GM21576 (cell line): ENCODE measurements at regions not wholly inside any gene's neighbourhood (a gene's known extent, or its start where the extent isn't known, plus 50 kb on each side); places are given as distances from the start of the nearest gene placed in this dataset.

Experiments used
- ATAC-seq: cut with Tn5 transposase; IDR thresholded peaks from one replicate; pipeline ENCODE4 v1.9.1; 2021; ENCODE audit warnings: mild to moderate bottlenecking, moderate library complexity; ENCODE audit not compliant: unreplicated experiment

DNA sequence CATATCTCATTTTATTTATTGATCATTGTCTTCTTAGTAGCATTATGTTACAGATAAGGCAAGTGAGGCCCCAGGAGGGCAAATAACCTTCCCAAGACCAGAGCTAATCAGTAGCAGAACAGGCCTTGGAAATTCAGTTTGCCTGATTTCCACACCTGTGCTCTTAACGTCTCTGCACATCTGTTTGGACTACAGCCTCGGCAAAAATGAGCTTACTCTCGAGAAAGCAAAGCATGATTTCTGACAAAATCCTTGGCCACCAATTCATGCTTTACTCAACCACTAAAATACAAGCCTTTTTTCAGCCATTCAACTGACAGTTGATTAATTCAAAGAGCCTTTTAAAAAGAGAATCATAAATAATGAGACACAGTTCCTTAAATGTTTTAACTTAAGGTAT lies 309.3 kb upstream of the HTR2A start:
- no peak for ATAC-seq

DNA sequence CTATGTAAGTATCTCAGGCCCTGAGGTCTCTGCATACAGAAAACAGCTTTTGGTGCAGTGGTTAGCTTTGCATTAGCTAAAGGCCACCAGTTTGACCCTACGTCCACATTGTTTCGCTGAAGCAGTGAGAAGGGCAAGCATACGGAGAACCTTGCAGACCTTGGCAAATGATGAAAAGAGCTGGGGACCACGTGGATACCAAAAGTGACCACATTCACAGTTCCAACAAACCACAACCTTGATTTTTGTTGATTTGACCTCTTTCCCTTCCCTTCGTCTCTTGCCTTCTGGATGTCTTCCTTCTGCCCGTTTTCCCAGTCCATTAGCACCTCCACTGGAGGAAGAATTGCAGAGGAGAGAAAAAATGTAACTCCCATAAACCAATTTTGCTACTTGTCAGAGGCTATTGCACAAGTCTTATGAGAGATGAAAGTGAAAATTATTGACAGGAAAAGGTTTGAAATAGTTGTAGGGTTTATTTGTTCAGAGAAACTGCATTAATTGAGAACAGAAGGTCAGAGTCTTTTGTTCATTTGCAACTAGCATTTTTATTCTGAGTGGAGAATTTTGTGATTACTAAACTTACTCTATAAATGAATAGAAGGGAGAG lies 293.9 kb upstream of the HTR2A start:
- ATAC-seq, result no peak

DNA sequence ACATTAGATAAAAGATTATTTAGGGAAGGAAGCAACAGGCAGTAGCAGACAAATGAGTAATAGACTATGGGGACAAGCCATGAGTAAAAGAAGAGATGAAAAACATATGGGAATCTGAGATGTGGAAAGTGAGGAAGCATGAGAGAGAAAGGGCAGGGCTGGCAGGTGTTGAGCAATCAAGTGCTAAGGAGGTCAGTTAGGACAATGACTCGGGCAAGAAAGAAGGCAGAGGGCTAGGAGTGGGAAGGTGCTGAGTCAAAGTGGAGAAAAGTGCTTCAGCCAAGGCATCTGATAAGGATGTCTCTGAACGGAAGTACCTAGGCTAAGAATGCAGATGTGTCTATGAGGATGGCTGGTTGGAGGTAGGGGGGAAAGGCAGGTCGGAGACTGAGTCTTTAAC lies 291.9 kb upstream of the HTR2A start:
- ATAC-seq, result no peak

DNA sequence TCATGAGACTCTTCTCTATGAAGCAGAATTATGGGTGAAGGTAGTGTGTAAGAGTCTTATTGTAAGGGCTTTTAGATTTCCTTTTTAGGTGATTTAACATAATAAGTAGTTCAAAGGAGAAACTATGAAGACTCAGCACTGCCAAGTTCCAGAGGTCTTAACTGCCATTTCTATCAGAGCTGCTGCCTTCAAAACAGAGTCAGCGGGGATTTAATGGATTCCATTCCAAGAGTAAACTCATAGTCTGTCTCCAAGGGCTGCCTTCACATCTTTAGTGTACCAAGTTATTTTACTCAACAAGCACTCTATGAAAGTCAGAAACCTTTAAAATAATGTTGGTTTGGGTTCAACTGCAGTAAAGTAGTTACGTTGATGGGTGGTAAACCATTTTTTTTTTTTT lies 289.6 kb upstream of the HTR2A start:
- ATAC-seq, result no peak

DNA sequence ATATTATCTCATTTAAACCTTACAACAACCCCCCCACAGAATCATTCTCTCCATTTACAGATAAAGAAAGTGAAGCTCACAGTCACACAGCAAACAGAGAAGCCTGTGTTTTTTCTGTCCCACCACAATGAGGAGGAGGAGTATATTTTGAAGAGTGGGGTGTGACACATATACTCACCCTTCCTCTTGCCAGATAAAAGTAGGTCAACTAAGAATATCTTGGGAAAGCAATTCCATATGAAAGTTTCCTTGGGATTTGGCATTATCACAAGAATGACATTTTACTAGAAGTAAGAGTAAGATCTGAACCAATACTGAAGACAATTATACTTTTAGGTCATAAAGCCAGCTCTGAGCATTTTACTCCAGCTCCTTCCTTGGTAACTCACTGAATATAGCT lies 287.5 kb upstream of the HTR2A start:
- no peak for ATAC-seq

DNA sequence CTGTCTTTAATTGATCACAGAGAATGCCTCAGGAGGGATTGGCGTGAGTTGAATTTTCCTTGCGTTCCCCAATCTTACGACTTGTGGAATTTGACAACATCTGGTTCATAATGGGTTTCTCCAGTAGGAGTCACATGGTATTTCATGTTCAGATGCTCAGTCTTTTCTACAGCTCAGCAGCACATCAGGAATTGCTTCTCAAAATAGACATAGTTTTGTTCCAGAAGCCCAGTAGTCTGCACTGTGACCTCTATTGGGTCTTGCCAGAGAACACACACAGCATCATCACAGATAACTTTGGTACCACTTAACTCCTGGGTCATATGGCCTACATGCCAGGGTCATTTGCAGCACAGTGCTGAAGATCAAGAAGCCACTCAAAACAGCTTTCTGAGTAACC lies 282.5 kb upstream of the HTR2A start:
- no peak for ATAC-seq

DNA sequence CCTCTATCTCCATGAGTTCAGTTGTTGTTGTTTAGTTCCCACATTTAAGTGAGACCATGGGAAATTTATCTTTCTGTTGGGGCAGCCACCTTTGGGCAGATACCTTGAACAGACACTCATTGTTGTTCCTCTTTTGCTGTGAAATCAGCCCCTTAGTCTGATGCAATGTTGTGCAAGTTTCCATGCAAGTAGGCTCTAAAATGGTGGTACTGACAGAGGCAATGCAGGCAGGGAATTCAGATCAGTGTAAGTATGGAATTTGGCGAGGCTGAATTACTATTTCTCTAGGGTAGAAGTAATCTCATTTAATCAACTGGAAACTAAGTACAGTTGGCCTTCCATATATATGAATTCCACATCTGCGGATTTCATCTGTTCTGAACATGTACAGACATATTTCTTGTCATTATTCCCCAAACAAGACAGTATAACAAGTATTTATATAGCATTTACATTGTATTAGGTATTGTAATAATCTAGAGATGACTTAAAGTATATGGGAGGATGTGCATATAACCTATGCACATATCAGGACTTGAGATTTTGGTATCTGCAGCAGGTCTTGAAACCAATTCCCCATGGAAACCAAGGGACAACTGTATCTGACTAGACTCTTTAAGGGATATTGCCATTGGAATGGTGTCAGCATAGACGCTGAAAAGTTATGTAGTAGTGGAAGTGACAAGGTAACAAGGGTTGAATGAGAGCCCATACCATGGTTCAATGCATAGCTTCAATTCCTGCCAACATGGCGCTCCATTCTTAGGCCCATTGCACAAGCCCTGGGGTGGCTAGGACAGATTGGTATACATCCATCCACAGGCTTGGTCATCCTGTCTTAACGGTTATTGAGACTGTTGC lies 281.5 kb upstream of the HTR2A start:
- no peak for ATAC-seq

DNA sequence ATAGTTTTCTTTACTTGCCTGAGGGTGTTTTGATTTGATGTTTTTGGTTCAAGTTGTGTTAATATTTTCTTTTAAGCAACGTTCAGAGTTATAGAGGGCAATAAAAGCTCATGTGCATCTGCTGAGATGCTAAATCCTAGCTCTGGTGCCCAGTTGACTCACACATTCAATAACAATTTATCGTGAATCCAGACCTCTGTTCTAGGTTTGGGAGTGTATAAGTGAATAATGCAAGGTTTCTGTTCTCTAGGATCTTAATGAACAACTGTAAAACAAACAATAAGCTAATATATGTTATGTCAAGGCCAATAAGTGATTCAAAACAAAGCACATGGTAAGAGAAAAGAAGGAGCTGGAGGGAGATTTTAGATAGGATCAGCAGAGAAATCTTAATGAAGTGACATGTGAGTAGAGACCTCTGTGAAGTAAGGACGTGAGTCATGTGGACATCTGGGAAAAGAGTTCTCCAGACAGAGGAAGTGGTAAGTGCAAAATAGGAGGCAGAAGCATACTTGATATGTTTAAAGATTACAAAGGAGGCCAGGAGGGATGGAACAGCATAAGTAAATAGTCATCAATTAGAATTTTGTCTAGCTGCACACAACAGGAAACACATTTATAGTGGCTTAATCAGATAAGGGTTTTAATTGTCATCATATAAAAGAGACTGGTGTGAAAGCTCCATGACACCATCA lies 278.5 kb upstream of the HTR2A start:
- no peak for ATAC-seq

DNA sequence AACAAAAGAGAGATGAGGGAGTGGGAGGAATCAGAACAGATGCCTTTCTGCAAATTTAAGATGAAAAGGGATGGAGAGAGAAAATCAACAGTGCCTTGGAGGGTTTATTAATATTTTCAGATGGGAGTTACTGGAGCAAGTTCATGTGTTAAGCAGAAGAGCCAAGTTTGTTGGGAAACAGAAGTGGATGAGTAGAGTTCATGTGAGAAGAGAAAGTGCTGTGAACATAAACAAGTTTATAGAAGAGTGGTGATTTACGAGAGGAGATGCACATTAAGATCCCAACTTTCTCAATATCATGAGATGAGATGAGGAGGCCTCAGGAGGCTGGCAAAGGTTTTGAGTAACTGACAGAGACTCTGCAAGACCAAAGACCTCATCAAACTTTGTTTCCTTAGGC lies 274.1 kb upstream of the HTR2A start:
- no peak for ATAC-seq

DNA sequence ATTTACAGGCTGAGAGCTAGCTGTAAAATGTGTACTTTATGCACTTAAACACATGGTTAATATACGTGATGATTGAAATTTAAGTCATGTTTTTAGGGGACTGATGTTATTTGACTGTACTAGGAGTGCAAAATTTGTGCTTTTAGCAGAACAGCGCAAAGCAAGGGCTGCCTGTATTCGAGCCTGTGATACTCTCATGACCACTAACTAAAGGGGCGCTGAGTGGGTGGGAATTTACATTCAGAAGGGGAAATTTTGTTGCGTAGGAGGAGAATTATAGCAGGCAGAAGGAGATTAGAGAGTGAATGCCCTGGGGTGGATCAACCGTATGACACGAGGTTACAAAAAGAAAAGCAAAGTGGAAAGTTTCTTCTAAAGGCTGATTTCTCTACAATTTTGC lies 271.8 kb upstream of the HTR2A start:
- no peak for ATAC-seq

DNA sequence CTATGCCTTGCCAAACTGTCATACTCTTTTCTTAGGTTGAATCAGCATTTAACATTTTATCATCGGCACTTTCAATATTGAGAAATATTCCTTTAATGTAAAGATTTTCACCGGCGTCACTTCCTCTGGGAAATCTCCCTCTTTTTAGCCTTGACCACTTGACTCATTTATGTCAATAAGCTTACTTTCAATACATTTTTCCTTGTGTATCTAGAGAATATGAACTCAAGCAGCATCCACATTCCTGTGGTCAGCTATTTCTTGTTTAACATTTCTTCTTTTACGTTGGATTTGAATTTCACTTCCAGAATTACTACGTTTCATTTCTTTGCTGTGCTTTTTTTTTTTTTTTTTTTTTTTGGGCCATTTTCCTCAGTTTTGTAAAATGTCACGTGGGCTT lies 271.2 kb upstream of the HTR2A start:
- no peak for ATAC-seq

DNA sequence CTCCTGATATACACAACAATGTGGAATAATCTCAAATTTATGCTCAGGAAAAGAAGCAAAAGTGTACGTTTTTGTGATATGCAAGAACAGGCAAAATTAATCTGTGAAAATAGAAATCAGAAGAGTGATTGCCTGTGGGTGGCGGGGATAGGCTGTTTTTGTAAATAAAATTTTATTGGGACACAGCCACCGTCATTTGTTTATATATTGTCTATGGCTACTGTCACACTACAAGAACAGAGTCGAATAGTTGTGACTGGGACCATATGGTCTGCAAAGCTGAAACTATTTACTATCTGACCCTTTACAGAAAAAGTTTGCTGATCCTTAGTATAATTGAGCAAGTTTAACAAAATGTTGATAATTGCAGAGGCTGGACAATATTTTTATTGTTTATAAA lies 269.5 kb upstream of the HTR2A start:
- no peak for ATAC-seq

DNA sequence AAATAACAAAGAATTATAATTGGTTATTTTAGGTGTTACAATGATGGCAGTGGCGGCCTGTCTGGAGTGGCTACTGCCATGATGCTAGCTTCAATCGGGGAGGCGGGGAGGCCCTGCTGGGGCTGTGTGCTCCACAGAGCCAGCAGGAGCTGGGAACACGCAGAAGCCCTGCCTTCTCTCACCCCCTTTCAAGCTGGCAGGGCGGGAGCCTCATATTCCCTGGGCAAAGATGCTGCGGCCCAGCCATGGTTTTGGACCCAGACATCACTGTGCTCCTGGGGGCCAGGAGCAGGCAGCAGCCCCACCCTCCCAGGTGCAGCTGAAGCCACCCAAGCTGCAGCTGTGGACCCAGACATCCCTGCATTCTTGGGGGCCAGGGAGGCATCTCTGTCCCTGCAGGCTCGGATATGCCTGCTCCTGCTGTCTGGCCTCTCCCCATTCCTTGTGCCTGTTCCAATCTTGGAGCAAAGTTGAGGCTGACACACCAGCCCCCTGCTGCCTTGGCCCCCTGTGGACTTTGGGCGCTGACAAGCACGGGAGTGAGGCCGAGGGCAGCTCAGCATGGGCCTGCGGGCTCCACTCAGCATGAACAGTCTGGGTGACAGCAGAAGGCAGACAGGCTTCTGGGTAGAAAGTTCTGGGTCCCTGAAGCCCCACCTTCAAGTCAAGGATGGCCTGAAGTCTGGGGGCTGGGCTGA lies 263.1 kb upstream of the HTR2A start:
- ATAC-seq, result no peak

DNA sequence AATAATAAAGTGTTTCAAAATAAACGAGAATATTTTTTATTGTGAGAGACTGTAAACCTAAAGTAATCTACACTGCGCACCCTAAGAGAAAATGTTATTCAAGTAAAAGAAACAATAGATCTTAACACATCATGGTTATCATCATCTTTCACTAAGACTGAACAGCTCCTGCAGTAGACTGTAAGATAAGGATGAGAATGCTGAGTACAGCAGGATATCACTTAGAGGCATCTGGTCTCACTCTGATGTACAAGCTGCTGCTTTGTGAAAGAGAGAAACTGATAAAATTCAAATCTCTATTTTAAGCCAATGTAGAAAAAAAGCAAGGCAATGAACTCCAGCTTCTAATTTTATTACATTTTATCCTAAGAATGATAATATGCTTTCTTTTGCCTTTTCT lies 261.7 kb upstream of the HTR2A start:
- ATAC-seq, result no peak

DNA sequence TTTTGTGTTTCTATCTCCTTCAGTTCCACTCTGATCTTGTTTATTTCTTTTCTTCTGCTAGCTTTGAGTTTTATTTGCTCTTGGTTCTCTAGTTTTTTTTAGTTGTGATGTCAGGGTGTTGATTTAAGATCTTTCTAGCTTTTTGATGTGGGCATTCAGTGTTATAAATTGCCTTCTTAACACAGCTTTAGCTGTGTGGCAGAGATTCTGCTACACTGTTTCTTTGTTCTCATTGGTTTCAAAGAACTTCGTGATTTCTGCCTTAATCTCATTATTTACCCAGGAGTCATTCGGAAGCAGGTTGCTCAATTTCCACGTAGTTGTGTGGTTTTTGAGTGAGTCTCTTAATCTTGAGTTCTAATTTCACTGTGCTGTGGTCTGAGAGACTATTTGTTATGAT lies 251.7 kb upstream of the HTR2A start:
- no peak for ATAC-seq

DNA sequence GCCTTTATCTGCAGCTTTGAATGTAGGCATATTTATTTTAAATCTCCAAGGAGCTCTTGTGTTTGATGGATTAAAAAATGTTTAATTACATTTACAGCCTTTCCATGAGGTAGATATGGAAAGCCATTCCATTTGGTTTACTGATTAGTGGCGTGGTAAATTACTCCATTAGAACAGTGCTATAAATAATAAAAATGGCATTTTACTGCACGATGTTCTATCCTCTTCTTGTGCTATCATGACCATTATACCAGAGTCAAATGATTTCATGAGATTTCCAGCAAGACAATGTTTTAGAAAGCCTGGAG lies 250.9 kb upstream of the HTR2A start:
- no peak for ATAC-seq

DNA sequence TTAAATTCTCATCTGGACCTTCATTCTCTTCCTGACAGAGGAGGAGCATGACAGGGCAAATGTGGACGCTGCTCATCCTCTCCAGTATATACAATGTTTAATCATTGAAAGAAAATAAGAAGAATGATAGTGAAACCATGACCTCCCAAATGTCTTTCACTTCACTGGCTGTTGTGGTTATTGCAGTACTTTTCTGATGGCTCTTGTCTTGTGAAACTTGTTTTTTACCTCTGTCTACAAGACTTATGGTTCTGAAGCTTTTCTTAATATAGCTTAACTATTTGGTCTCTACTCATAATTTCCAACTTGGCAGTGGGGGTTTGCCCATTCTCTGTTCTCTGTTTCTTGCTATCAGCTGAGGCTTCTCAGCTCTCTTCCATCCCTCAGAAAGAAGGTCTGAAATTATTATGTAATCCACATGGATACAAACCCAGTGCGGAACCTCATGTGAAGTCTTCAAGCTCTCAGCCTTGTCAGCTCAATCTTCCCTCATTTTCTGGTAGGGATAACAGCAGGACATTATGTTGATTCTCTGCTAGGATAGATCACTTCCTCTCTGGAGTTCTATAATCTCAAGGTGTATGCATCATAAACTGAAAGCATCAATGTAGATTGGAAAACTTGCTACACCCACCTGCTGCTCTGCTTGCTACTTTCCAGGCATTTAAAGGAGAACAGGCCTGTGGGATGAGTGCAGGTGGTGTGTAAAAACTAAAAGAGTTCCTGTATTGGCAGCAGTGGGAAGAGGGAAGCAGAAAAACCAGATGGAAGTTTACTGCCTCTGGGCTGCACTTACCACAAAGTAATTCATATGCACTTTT lies 250.3 kb upstream of the HTR2A start:
- ATAC-seq, result peak; percentile 96

DNA sequence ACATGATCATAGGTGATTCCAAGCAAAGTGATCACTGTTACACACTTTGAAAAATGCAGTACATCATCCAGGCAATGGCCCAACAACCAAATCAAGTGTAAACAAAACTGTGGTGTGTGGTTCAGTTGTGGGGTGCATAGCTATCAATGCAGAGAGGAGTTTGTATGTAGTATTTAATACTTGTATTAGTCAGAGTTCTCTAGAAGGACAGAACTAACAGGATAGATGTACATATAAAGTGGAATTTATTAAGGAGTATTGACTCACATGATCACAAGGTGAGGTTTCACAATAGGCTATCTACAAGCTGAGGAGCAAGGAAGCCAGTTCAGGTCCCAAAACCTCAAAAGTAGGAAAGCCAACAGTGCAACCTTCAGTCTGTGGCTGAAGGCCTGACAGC lies 249.3 kb upstream of the HTR2A start:
- ATAC-seq, result no peak

DNA sequence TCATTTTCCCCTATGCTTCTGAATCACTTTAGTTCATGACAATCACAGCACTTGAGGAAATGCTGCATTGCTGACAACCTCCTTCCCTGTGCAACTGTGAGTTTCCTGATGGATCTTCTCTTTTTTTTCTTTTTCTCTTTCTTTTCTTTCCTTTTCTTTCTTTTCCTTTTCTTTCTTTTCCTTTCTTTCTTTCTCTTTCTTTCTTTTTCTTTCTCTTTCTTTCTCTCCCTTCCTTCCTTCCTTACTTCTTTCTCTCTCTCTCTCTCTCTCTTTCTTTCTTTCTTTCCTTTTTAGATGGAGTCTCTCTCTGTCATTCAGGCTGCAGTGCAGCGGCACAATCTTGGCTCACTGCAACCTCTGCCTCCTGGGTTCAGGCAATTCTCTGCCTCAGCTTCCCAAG lies 247.9 kb upstream of the HTR2A start:
- ATAC-seq, result no peak

DNA sequence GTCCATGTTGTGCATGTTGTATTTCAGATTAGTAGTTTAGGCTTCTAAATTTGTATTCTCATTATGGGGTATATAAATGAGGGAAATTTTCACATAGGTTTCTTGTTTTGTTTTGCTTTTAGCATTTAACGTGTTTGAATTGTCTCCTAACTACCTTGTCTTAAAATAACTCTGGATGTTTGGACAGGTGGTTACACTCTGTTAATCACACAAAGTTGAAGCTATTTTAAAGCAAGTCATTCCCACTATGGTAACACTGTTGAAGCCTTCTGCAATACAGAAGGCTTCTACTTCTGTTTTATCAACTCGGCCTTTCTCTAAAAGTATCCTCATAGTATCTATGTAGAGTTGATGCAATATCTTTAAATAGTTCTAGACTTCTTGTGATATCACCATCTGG lies 245.3 kb upstream of the HTR2A start:
- ATAC-seq, result no peak

DNA sequence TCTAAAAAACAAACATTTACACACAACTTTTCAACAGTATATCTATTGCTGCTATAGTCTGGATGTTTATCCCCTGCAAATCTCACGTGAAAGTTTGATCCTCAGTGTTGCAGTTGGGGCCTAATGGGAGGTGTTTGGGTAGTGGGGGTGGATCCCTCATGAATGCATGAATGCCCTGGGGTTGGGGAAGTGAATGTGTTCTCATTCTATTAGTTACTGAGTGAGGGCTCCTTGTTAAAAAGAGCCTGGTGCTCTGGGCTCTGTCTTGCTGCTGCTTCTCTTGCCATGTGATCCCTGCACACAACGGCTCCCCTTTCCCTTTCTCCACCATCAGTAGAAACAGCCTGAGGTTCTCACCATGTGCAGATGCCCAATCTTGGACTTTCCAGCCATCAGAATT lies 242.7 kb upstream of the HTR2A start:
- no peak for ATAC-seq
